ENCODE measurements at regions not wholly inside any gene's neighbourhood (a gene's known extent, or its start where the extent isn't known, plus 50 kb on each side); places are given as distances from the start of the nearest gene placed in this dataset.

DNA sequence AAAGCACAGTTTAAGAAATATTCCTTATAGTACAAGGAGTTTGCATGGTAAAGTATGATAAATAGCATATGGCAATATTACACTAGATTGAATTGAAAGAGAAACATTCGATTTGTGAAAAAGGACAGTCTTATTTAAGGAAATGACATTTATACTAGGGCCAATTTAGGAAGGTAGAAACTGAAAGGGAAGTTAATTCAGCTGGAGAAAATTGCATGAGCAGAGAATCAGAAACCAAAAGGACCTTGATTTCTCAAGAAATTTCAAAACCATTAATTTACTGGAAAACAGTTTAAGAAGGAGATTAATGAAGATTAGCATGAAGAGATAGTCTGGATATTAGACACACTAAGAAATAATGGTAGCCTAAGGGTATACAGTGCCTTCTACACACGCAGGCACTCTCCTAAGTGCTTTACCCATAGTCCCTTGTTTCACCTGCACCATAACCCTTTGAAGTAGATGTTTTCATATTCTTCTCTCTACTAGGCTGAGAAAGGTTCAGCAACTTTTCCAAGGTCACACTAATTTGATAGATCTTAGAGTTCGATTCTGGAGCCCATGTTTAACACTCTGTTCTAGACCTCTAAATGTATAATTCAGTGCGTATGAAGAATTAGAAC, 259.1 kb upstream of the SLIT2 start:
- no peak for DNase-seq (ENCODE audit: low read depth)

DNA sequence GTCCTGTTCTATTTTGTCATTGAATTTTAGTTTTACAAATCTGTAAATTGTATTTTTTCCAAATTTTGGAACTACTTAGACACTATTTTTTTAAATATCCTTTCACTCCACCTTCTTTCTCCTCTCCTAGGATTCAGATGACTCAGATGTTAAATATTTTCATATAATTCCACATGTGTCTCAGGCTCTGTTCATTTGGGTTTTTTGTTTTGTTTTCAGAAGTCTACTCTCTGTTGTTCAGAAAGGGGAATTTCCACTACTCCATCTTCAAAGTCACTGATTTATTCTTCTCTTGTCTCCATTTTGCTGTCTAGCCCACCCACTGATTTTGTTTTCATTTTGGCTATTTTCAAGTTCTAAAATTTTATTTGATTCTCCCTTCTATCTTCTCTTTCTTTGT, 264.0 kb upstream of the SLIT2 start:
- DNase-seq (ENCODE audit: low read depth) = no peak

DNA sequence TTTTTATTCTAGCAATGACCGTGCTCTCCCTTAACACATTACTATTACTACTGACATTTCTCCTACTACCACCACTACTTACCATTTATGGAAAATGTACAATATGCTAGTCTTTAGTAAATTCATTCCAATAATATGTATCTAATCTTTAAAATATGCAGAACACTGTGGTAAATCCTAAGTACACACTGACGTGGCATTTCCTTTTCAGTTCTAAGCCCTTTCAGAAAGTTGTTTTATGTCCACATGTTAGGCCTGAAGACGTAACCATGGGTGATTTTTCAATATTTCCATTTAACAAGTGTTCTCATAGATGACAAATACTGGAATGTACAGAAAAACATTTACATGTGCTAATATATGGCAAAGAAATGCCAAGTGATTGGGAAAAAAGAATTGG, 268.6 kb upstream of the SLIT2 start:
- DNase-seq (ENCODE audit: low read depth) = peak; percentile 85

DNA sequence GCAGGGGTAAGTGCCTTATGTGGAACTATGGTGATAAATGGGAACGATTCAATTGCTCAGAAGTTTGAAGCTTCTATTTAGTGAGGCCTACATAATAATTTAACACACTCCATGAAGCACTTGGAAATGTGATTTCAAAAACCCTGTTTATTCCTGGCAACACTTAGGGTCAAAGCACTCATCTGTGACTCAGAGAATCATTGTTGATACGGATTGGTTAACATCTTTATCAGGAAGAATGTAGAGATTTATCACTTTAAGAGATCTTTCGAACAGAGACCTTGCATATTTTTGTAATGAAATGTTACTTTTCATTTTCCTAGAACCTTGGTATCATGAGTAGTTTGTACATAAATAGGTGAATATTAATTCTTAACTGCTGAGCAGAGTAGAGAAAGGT, 269.1 kb upstream of the SLIT2 start:
- DNase-seq (ENCODE audit: low read depth) = no peak

DNA sequence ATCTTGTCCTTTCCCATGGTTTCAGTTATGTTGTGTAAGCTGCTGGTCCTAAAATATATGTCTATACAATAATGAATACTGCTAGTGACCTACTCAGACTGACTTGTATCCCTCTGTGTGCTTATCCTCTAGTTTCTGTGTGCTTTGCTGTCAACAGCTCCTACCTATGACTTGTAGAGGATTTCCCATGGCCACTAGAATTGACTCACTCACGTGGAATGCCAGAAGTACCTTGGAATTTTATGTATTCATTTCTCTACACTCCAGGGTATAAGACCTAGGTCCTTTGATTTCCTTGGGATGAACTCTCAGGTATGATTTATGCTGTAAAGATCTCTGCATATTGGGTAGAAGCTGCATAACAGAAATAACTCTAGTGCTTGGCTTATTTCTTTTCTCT, 279.9 kb upstream of the SLIT2 start:
- no peak for DNase-seq (ENCODE audit: low read depth)

DNA sequence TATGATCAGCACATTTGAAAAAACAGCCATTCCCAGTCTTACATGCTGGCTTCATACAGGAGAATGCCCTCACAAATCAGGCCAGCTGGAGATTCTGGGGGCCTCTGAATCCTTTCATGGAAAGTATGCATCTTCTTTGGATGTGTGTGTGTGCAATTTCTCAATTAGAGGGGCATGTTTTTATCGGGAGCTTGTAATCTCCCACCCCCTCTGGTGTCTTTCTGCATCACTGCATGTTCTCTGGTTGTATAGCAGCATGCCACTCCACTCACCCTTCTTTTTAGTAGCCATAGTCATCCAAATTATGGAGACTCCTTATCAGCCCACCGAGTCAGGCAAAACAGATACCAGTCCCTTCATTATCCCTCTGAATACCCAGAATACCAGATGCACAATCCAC, 282.2 kb upstream of the SLIT2 start:
- DNase-seq (ENCODE audit: low read depth) = no peak

DNA sequence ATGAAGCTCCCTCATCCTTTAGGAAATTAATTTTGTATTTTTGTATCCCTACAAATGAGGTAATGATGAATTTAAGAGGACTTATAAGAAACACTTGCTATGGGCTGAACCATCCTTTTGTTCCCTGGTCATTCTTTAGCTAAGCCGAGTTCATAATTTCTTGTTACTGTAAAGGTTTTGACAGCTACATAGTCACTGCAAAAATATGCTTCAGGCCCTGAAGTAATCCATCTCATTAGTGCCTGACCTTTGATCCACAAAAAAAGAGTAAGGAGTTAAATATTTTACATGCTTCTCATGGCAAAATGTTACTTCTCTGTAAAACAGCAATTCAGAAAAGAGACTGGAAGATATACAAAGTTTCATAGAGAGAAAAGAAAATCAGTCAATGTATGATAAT, 290.6 kb upstream of the SLIT2 start:
- peak; percentile 28 for DNase-seq (ENCODE audit: low read depth)

DNA sequence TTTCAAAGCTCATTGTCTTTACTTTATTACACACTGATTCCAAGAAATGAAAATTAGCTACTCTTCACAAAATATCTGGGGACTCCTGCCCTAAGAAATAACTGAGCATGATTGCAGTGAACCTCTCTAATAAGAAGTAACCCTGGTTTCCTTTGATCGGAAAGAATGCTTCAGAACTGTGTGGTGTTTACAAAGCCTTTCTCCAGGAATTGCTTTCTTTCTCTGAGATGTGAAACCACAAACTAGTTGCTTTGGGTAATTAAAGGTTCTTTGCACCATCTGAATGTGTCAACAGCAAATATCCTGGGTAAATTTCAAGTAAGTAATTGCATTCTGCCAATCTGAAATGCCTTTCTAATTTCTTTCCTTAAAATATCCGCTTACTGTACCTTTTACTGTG, 292.9 kb upstream of the SLIT2 start:
- no peak for DNase-seq (ENCODE audit: low read depth)

DNA sequence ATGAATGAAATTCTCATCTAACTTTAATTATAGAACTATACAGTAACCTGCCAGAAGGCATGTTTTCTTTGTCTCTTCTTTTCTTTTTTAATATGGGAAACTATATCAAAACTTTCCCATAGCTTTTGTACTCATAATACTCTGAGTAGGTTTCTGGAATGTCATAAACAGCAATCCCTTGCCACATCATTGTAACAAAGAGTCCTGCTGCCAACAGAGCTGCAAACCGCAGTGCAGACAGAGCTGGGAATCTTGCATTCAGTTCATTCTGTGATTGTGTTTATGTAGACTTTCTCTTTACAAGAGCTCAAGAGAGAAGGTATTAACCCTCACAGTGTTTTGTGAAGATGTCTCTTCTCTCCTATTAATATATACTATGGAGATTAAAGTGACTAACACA, 304.4 kb upstream of the SLIT2 start:
- DNase-seq (ENCODE audit: low read depth) = peak; percentile 69

DNA sequence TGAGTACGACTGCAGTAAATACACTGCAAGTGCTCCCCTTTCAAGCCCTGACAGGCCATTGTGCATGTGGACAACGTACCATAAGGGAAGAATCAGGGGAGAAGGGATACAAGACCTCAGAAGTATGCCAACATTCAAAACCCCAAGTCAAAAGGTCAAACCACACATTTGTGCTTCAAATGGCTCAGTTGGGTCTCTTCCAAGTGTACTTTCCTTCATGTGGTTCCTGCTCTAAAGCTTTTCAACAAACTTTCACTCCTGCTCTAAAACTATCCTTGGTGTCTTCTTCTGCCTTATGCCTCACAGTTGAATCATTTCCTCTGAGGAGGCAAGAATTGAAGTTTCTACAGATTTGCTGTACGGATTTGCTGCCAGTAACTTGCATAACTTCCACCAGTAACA, 305.7 kb upstream of the SLIT2 start:
- peak; percentile 97 for DNase-seq (ENCODE audit: low read depth)

DNA sequence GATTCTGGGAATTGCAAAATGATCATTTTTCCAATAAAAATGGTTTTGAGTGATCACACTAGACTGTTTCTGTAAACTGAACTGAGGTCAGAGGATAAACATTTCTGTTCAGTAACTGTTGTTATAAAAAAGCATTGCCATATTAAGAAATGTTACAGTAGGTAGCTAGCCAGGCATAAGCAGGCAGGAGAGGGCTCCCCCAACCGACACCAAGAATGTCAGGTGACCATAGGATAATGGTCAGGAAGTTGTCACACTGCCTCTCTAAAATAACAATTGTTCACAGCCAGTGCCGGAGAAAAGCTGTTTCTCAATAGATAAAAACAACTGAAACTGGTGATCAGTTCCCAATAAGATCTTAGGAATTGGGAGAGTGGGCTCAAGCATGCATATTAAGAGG, 306.2 kb upstream of the SLIT2 start:
- DNase-seq (ENCODE audit: low read depth) = no peak

DNA sequence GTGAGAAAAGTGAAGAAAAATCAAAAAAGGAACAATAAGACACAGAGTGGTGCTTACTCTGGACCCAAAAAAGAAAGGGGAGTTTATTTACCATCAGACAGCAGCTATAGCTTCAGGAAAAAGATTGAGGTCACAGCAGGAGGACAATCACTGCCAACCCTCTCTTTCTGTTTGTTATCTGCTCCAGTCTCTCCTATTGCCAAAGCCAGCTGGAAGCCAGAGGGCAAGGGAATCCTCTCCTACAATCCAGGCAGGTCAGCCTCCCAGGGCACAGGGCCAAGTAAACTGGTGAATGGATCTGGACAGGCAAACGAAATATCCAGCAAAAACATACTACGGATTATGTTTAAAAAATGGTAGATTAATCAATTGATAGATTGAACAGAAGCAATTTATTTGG, 306.9 kb upstream of the SLIT2 start:
- no peak for DNase-seq (ENCODE audit: low read depth)

DNA sequence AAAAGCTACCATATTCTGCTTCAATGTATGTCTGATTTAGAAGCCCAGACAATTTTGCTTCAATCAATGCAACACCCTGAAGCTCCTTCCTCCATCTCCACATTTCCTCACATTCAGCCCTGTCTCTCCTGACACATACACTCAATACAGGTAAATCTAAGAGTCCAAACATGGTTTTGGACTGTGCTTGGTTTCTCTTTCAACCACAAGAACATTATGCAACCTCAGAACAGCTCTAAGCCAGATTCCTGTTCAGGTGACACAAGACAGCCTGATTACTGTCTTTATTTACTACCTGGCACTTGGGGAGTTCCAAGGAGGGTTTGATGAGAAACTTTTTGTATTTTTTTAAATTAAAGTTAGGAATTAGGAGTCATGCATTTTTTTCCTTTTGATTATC, 307.5 kb upstream of the SLIT2 start:
- no peak for DNase-seq (ENCODE audit: low read depth)

DNA sequence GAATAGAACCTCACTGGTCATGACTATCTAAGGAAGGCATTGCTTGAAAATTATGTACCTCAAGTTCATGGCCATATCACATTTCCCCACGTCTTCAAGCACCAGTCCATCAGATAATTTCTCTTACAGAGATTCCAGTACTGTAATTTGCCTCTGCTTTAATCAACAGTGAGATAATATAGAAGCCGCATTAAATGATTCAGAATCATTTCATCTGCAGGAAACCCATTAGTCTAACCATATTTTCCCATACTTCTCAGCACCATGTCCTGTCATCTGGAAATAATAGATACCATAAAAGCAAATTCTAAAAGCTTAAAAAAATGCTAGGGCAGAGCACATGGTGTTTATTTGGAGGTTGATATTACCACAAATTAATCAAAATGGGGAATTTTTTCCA, 310.3 kb upstream of the SLIT2 start:
- no peak for DNase-seq (ENCODE audit: low read depth)

DNA sequence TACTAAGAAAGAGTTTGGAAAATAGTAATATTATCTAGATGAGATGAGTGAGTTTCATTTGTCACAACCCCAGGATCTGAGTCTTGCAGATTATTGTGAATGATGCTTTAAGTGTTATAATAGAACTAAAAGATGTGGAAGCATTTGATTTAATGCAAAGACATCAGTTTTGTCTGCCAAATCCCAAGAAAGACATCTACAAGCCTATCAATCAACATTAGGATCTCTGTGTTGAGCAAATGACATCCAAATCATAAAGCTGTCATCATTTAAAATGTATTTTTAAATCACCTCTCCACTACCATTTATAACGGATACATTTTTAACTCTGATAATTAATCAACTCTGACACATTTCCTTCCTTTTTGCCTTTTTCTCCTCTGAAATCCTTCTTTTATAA, 310.8 kb upstream of the SLIT2 start:
- DNase-seq (ENCODE audit: low read depth) = no peak

DNA sequence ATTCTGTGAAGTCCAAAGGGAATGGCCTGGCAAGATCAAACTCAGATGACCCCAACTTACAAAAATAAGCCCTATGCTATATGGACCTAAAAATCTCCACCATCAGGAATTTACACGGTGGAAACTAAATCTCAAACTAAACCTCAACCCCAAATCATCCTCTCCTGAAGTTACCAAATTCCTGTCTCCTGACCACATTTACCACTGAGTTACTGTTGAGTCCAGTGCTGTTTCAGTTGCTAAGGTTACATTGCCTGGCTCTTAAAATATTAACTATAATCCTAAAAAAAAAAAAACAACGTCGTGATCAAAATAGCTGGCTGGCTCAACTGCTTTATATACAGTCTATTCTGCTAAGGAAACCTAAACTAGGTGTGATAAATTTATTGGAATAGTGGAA, 315.2 kb upstream of the SLIT2 start:
- DNase-seq (ENCODE audit: low read depth) = peak; percentile 89

DNA sequence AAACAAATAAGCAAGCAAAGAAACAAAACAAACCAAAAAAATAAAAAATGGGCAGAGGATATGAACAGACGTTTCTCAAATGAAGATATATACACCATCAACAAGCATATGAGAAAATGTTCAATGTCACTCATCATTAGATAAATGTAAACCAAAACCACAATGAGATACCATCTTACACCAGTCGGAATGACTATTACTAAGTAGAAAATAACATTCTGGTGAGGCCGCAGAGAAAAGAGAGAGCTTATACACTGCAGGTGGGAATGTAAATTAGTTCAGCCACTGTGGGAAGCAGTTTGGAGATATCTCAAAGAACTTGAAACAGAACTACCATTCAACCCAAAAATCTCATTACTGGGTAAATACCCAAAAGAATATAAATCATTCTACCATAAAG, 321.0 kb upstream of the SLIT2 start:
- DNase-seq (ENCODE audit: low read depth) = no peak

DNA sequence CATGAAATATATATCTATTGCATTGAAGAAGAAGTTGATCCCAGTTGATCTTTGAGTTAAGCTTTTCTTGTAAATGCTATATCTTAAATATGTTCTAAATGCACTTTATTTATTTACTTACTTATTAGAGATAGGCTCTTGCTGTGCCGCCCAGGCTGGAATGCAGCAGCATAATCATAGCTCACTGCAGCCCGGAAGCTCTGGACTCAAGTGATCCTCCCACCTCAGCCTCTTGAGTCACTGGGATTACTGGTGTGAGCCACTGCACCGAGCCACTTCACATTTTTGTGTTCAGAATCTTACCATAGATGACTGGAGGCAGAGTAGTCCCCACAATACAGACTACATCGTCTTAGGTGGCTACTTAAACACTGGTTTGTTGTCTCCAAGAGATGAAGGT, 324.3 kb upstream of the SLIT2 start:
- no peak for DNase-seq (ENCODE audit: low read depth)

DNA sequence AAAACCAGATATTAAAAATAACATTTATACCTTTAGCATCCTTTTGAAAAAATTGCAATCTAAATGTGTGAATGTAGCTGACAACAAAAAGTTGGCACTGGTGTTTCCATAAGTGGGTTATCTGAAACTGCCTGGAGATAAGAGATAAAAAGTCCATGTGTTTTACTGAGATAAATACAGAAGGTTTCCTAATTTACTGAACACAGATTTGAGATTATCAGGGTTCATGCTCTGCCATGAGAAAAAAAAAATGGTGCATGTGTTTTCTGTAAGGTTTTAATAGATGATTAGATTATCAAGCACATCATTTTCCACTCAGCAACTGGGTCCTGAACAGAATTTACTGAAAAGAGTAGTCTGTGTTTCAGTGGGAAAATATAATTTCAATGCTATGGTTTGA, 326.2 kb upstream of the SLIT2 start:
- no peak for DNase-seq (ENCODE audit: low read depth)

DNA sequence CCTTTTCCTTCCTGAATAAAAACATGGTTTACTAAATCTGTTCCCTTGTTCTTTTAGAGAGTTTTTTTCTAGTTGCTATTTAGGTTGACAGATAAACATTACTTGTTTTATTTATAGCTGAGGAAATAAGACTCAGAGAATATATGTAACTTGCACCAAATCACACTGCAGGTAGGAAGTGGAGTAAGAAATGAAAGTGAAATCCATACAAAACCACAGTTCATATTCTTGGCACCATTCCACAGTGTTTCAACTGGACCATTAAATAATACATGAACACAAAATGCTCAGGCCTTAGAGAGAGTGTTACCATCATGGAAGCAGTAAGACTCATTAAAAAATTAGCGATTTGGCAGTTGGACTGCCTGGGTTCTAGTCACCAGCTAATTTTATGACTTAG, 326.9 kb upstream of the SLIT2 start:
- peak; percentile 8 for DNase-seq (ENCODE audit: low read depth)

DNA sequence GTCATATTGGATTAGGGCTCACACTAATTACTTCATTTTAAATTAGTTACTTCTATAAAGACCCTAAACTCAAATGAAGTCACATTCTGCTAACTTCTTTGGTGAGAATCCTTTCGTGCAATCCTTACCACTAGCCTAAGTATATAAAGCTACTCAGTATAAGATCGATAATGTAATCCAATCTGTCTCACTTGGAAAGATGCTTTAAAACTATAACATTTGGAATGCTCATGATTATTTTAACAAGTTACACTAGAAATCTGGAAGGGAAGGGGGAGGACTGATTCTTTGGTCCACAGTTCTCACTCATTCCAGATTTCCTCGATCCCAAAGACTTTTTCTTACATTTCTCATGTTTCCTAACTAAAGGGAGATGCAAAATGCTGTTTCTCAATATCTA, 336.4 kb upstream of the SLIT2 start:
- no peak for DNase-seq (ENCODE audit: low read depth)

DNA sequence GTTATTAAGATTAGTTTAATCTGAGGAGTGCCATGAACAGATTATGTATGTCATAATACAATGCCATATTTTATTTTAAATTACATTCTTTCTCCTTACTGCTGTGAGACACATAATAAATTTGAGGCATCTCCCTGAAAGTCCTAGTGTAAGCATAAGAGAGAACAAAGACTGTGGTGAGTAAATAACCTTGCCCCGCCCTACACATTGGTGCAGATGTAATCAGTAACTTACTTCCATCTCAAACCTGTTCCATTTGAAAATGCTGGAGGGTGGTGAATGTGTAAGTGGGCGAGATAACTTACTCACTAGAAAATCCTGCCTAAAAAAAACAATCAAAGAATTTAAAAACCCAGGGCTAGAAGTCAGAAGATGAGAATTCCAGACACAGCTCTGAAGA, 338.1 kb upstream of the SLIT2 start:
- no peak for DNase-seq (ENCODE audit: low read depth)

DNA sequence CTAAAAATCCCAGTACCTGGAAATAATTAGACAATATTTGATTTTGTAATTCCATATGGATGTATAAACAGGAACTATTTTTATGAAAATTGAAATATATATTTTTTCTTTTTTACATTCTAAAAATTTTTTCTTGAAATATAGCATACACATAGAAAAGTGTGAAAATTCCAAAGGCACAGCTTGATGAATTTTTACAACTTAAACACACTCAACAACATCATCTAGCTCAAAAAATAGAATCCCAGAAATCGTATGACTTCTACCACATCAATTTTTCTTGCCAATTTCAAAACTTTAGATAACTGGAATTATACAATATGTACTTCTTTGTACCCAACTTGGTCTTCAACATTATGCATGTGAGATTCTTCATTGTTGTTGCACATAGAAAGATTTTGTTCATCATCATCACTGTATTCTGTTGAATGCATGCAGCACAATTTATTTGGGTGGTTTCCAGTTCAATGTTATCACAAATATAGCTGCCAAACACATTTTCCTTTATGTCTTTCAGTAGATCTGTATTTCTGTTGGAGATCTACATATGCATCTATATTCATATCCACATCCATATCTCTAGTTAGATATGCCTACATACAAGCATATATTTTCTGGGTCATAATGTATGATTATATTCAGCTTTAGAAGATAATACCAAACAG, 340.7 kb upstream of the SLIT2 start:
- DNase-seq (ENCODE audit: low read depth) = no peak

DNA sequence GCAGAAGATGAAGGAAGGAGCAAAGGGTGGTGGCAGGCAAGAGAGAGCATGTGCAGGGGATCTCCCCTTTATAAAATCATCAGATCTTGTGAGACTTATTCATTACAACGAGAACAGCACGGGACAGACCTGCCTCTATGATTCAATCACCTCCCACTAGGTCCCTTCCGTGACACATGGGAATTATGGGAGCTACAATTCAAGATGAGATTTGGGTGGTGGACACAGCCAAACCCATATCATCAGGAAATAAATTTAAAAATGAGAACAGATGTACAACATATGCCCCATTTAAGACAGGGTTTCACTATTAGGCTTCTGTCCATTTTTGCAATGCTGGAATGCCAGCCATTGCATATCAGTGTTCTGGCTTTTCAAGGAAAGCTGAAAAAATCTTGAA, 346.7 kb upstream of the SLIT2 start:
- no peak for DNase-seq (ENCODE audit: low read depth)
